Tibial nerve (tissue), 4 donors: ENCODE measurements at regions not wholly inside any gene's neighbourhood (a gene's known extent, or its start where the extent isn't known, plus 50 kb on each side); places are given as distances from the start of the nearest gene placed in this dataset.
A peak's percentile ranks its signal among the peaks of the same experiment; 100 is the strongest.

Source experiments
- DNase-seq, 2 donors: peaks; one replicate each; pipeline ENCODE4 v3.0.0-alpha.2; 2019; ENCODE audit warnings: low spot score in 2 of 2
- H3K27ac ChIP-seq, 4 donors: fragments of 200-600 bp; sonication (generic) in 3 of 4; one replicate each; pipeline ENCODE4 v1.5.1; 2017 to 2019; ENCODE audit warnings: mild to moderate bottlenecking in 1 of 4
- H3K27me3 ChIP-seq, 2 donors: fragments of 200-600 bp; sonication (generic) in 1 of 2; one replicate each; pipeline versions ENCODE4 v1.5.1 to v1.6.0; 2017 to 2019
- H3K36me3 ChIP-seq, 3 donors: fragments of 200-600 bp; sonication (generic); one replicate each; pipeline ENCODE4 v1.5.1; 2018 to 2019
- H3K4me1 ChIP-seq, 4 donors: fragments of 200-600 bp; sonication (generic) in 3 of 4; one replicate each; pipeline ENCODE4 v1.5.1; 2017 to 2019
- H3K4me3 ChIP-seq, 4 donors: fragments of 200-600 bp; sonication (generic) in 3 of 4; one replicate each; pipeline ENCODE4 v1.5.1; 2017 to 2019; ENCODE audit warnings: mild to moderate bottlenecking in 1 of 4, moderate library complexity in 1 of 4
- H3K9me3 ChIP-seq, 4 donors: fragments of 200-600 bp; sonication (generic) in 3 of 4; one replicate each; pipeline ENCODE4 v1.5.1; 2017 to 2019
- CTCF ChIP-seq, 5 experiments: fragments of 200-600 bp in 3 of 5; fragments of 450-650 bp in 2 of 5; sonication (generic) in 3 of 5; IDR thresholded peaks; one replicate each; pipeline ENCODE4 v1.5.1; 2016 to 2019; ENCODE audit warnings: antibody characterized with exemption in 5 of 5, mild to moderate bottlenecking in 3 of 5, moderate library complexity in 2 of 5
- EP300 ChIP-seq, 2 donors: sonication (generic); formaldehyde crosslinking; IDR thresholded peaks; one replicate each; pipeline ENCODE4 v1.6.1; 2017; ENCODE audit warnings: antibody characterized with exemption in 2 of 2, mild to moderate bottlenecking in 1 of 2
- POLR2A ChIP-seq, 2 donors: fragments of 450-650 bp; IDR thresholded peaks; one replicate each; pipeline ENCODE4 v1.6.1; 2017; ENCODE audit warnings: antibody characterized with exemption in 2 of 2, mild to moderate bottlenecking in 2 of 2, moderate library complexity in 2 of 2
- WGBS, 2 donors: methylation state at CpG; one replicate each; pipeline ENCODE4 v1.1.5; 2018; 5-methylcytosine and 5-hydroxymethylcytosine counted together

GRCh38 chr15:99443056-99443756, 122.6 kb upstream of the MEF2A start:
- no peaks in the 10 kb centered on the region for H3K9me3 ChIP-seq
- TF ChIP-seq POLR2A (IDR thresholded peaks at IDR 0.05) (no peak), CTCF (IDR thresholded peaks at IDR 0.05) (no peak)
- no peaks in the 10 kb centered on the region for H3K27me3 ChIP-seq
- peak; percentile 2 to 3 for DNase-seq
- no peaks in the 10 kb centered on the region for H3K36me3 ChIP-seq
- H3K4me3 ChIP-seq: no peak overlapping the region
- H3K4me1 ChIP-seq: peaks cover 0 to 47% (median 14%) of the 10 kb centered on the region in 4 donors
- 74 to 83% methylated on average over 9 to 10 of the region's 10 CpGs for WGBS, 2 donors
- peak overlapping the region in 2 of 4 donors; percentile 8 to 43 for H3K27ac ChIP-seq

GRCh38 chr15:99443768-99444446, 121.9 kb upstream of the MEF2A start:
- H3K4me1 ChIP-seq: peaks cover 0 to 40% (median 14%) of the 10 kb centered on the region in 4 donors
- WGBS, 2 donors: 65 to 66% methylated on average over 13 of the region's 13 CpGs
- peak overlapping the region in 2 of 4 donors; percentile 8 to 34 for H3K27ac ChIP-seq
- no peak for TF ChIP-seq EP300 (IDR thresholded peaks at IDR 0.05)
- no peak for TF ChIP-seq POLR2A (IDR thresholded peaks at IDR 0.05)
- no peak for TF ChIP-seq CTCF (IDR thresholded peaks at IDR 0.05)
- H3K4me3 ChIP-seq: no peak overlapping the region
- no peaks in the 10 kb centered on the region for H3K27me3 ChIP-seq
- DNase-seq: no peak
- no peaks in the 10 kb centered on the region for H3K9me3 ChIP-seq
- H3K36me3 ChIP-seq: no peaks in the 10 kb centered on the region

GRCh38 chr15:99445272-99445850, 120.4 kb upstream of the MEF2A start:
- Histone ChIP-seq H3K9me3 (no peaks in the 10 kb centered on the region), H3K36me3 (no peaks in the 10 kb centered on the region), H3K4me1 (peaks cover 0 to 39% (median 14%) of the 10 kb centered on the region in 4 donors), H3K27ac (no peak overlapping the region), H3K27me3 (no peaks in the 10 kb centered on the region), H3K4me3 (no peak overlapping the region)
- 63 to 66% methylated on average over 10 of the region's 10 CpGs for WGBS, 2 donors
- no peak for TF ChIP-seq CTCF (IDR thresholded peaks at IDR 0.05)
- TF ChIP-seq POLR2A (IDR thresholded peaks at IDR 0.05): no peak
- no peak for TF ChIP-seq EP300 (IDR thresholded peaks at IDR 0.05)
- DNase-seq: peak in 1 of 2 donors; percentile 5

- no peaks in the 10 kb centered on the region for H3K27me3 ChIP-seq
- H3K9me3 ChIP-seq: no peaks in the 10 kb centered on the region
- WGBS, 2 donors: 77 to 87% methylated on average over 34 to 35 of the region's 35 CpGs
- H3K27ac ChIP-seq: no peak overlapping the region
- no peak overlapping the region for H3K4me3 ChIP-seq
- DNase-seq: no peak
- no peaks in the 10 kb centered on the region for H3K36me3 ChIP-seq
- H3K4me1 ChIP-seq: peaks cover 0 to 43% (median 15%) of the 10 kb centered on the region in 4 donors
- TF ChIP-seq POLR2A (IDR thresholded peaks at IDR 0.05): no peak
- TF ChIP-seq EP300 (IDR thresholded peaks at IDR 0.05): no peak
- TF ChIP-seq CTCF (IDR thresholded peaks at IDR 0.05): no peak
Observed at GRCh38 chr15:99446565-99447496, 119.0 kb upstream of the MEF2A start.
